ENCODE measurements at regions not wholly inside any gene's neighbourhood (a gene's known extent, or its start where the extent isn't known, plus 50 kb on each side); places are given as distances from the start of the nearest gene placed in this dataset.

DNA sequence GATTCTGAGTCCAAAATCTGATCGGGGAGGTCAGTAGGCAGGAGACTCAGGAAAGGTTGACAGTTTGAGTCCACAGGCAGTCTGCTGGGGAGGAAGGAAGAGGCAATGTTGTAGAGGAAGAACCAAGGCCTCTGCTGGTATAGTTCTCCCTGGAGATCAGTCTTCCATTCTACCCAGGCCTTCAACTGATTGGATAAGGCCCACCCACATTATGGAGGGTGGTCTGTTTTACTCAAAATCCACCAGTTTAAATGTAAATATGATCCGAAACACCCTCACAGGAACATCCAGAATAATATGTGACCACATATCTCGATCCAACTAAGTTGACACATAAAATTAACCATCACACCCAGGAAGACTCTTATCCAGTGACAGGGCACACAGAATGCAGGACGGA lies 425.3 kb upstream of the ZMIZ1 start:
- TF ChIP-seq, protein P1, sequence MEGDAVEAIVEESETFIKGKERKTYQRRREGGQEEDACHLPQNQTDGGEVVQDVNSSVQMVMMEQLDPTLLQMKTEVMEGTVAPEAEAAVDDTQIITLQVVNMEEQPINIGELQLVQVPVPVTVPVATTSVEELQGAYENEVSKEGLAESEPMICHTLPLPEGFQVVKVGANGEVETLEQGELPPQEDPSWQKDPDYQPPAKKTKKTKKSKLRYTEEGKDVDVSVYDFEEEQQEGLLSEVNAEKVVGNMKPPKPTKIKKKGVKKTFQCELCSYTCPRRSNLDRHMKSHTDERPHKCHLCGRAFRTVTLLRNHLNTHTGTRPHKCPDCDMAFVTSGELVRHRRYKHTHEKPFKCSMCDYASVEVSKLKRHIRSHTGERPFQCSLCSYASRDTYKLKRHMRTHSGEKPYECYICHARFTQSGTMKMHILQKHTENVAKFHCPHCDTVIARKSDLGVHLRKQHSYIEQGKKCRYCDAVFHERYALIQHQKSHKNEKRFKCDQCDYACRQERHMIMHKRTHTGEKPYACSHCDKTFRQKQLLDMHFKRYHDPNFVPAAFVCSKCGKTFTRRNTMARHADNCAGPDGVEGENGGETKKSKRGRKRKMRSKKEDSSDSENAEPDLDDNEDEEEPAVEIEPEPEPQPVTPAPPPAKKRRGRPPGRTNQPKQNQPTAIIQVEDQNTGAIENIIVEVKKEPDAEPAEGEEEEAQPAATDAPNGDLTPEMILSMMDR (IDR thresholded peaks at IDR 0.05; ENCODE audit: unreplicated experiment), result no peak
- no TSS peak for BruUV-seq (replicated peaks)
- no peak overlapping the region for H3K4me3 Mint-ChIP-seq (ENCODE audit: low read depth, unreplicated experiment)
- intact Hi-C loops (cut with micrococcal nuclease; ENCODE audit: unreplicated experiment), result no loop called here
- H3K27ac Mint-ChIP-seq (ENCODE audit: unreplicated experiment), result no peak overlapping the region
- no peaks in the 10 kb centered on the region for H3K36me3 Mint-ChIP-seq (ENCODE audit: insufficient read depth, unreplicated experiment)
- CTCF ChIA-PET, result no interaction called here
- H3K9me3 Mint-ChIP-seq (ENCODE audit: low read depth, unreplicated experiment), result no peaks in the 10 kb centered on the region
- peaks cover 8% of the 10 kb centered on the region for H3K4me1 Mint-ChIP-seq (ENCODE audit: low read depth, unreplicated experiment)
- H3K27me3 Mint-ChIP-seq (ENCODE audit: unreplicated experiment), result peaks cover 27% of the 10 kb centered on the region
- no peak for DNase-seq

DNA sequence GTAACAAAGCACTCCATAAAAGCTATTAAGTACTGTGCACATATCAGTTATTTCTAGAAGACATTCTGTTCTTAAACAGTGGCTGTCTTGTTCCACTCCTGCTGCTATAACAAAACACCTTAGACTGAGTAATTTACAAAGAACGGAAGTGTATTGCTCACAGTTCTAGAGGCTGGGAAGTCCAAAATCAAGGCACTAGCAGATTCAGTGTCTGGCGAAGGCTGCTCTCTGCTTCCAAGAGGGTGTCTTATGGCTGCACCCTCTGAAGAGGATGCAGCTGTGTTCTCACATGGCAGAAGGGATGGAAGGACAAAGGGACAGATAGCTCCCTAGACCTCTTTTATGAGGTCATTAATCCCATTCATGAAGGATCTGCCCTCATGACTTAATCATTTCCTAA lies 424.2 kb upstream of the ZMIZ1 start:
- BruUV-seq (replicated peaks), result no TSS peak
- Mint-ChIP-seq H3K9me3 (ENCODE audit: low read depth, unreplicated experiment) (no peaks in the 10 kb centered on the region), H3K4me3 (ENCODE audit: low read depth, unreplicated experiment) (no peak overlapping the region), H3K27ac (ENCODE audit: unreplicated experiment) (no peak overlapping the region), H3K36me3 (ENCODE audit: insufficient read depth, unreplicated experiment) (no peaks in the 10 kb centered on the region), H3K27me3 (ENCODE audit: unreplicated experiment) (peaks cover 27% of the 10 kb centered on the region), H3K4me1 (ENCODE audit: low read depth, unreplicated experiment) (peaks cover 8% of the 10 kb centered on the region)
- CTCF ChIA-PET, result interaction anchor here (0.5 kb wide), 1 partner anchor 51 kb away, joined by 8 read pairs; no protein-coding TSS in a partner anchor
- DNase-seq, result no peak
- TF ChIP-seq, protein P1 (IDR thresholded peaks at IDR 0.05; ENCODE audit: unreplicated experiment), result no peak
- intact Hi-C loops (cut with micrococcal nuclease; ENCODE audit: unreplicated experiment), result no loop called here

DNA sequence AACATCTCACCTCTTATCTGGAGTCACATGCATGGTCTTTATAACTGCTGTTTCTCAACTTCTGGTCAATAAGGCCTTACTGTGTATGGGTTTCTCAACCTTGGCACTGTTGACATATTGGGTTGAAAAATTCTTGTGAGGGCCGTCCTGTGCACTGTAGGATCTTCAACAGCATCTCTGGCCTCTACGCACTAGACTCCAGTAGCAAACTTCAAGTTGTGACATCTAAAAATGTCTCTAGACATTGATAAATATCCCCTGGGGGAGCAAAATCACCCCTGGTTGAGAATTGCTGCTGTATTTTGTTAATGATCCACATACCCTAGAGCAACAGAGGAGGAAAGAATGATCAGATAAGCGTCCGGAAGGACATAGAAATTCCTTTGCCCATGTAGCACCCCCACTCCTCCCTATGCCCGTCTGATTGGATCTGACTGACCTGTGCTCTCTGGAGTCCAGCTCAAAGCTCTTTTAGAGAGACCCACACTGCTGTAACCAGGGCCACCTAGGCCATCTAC lies 423.5 kb upstream of the ZMIZ1 start:
- Mint-ChIP-seq H3K4me3 (ENCODE audit: low read depth, unreplicated experiment) (no peak overlapping the region), H3K9me3 (ENCODE audit: low read depth, unreplicated experiment) (no peaks in the 10 kb centered on the region), H3K36me3 (ENCODE audit: insufficient read depth, unreplicated experiment) (no peaks in the 10 kb centered on the region), H3K27ac (ENCODE audit: unreplicated experiment) (no peak overlapping the region), H3K4me1 (ENCODE audit: low read depth, unreplicated experiment) (peaks cover 8% of the 10 kb centered on the region), H3K27me3 (ENCODE audit: unreplicated experiment) (peaks cover 27% of the 10 kb centered on the region)
- CTCF ChIA-PET, result interaction anchor here (0.5 to 1.6 kb wide), 2 partner anchors 21 to 52 kb away, joined by 4 to 8 read pairs; no protein-coding TSS in a partner anchor
- TF ChIP-seq, protein P1 (IDR thresholded peaks at IDR 0.05; ENCODE audit: unreplicated experiment), result no peak
- DNase-seq, result no peak
- no TSS peak for BruUV-seq (replicated peaks)
- intact Hi-C loops (cut with micrococcal nuclease; ENCODE audit: unreplicated experiment), result no loop called here

GRCh38 chr10:78645975-78646374 lies 422.8 kb upstream of the ZMIZ1 start:
- no peaks in the 10 kb centered on the region for H3K36me3 Mint-ChIP-seq (ENCODE audit: insufficient read depth, unreplicated experiment)
- BruUV-seq (replicated peaks), result no TSS peak
- TF ChIP-seq, protein P1 (IDR thresholded peaks at IDR 0.05; ENCODE audit: unreplicated experiment), result no peak
- intact Hi-C loops (cut with micrococcal nuclease; ENCODE audit: unreplicated experiment), result no loop called here
- CTCF ChIA-PET, result interaction anchor here (0.6 to 1.6 kb wide), 2 partner anchors 22 to 677 kb away, joined by 4 to 5 read pairs; no protein-coding TSS in a partner anchor
- no peak overlapping the region for H3K27ac Mint-ChIP-seq (ENCODE audit: unreplicated experiment)
- DNase-seq, result no peak
- H3K4me1 Mint-ChIP-seq (ENCODE audit: low read depth, unreplicated experiment), result peaks cover 8% of the 10 kb centered on the region
- no peaks in the 10 kb centered on the region for H3K9me3 Mint-ChIP-seq (ENCODE audit: low read depth, unreplicated experiment)
- no peak overlapping the region for H3K4me3 Mint-ChIP-seq (ENCODE audit: low read depth, unreplicated experiment)
- H3K27me3 Mint-ChIP-seq (ENCODE audit: unreplicated experiment), result peaks cover 24% of the 10 kb centered on the region
